ENCODE measurements at regions not wholly inside any gene's neighbourhood (a gene's known extent, or its start where the extent isn't known, plus 50 kb on each side); places are given as distances from the start of the nearest gene placed in this dataset.
"Not testable (repeated sequence)": the region's sequence is repeated elsewhere in the genome, so short reads cannot be mapped to it uniquely, and the experiment has no call there.

GRCh38 chr6:17182961-17183360, 81.1 kb downstream of the STMND1 start:
- DNase-seq (ENCODE audit: low spot score): no peak

- no peak for DNase-seq (ENCODE audit: low spot score)
Measured at GRCh38 chr6:17186925-17187324, 85.1 kb downstream of the STMND1 start.

- DNase-seq (ENCODE audit: low spot score): no peak
Measured at GRCh38 chr6:17193106-17193775, 87.9 kb upstream of the RBM24 start.

GRCh38 chr6:17197607-17198006, 83.6 kb upstream of the RBM24 start:
- no peak for DNase-seq (ENCODE audit: low spot score)

GRCh38 chr6:17200395-17200794, 80.8 kb upstream of the RBM24 start:
- no peak for DNase-seq (ENCODE audit: low spot score)

GRCh38 chr6:17202526-17202925, 78.6 kb upstream of the RBM24 start:
- no peak for DNase-seq (ENCODE audit: low spot score)

GRCh38 chr6:17204533-17204932, 76.6 kb upstream of the RBM24 start:
- no peak for DNase-seq (ENCODE audit: low spot score)

GRCh38 chr6:17206566-17207072, 74.5 kb upstream of the RBM24 start:
- no peak for DNase-seq (ENCODE audit: low spot score)

- no peak for DNase-seq (ENCODE audit: low spot score)
Measured at GRCh38 chr6:17207281-17207680, 73.9 kb upstream of the RBM24 start.

- no peak for DNase-seq (ENCODE audit: low spot score)
Measured at GRCh38 chr6:17210683-17211082, 70.5 kb upstream of the RBM24 start.

GRCh38 chr6:17211101-17211500, 70.1 kb upstream of the RBM24 start:
- DNase-seq (ENCODE audit: low spot score): no peak

GRCh38 chr6:17212546-17213371, 68.4 kb upstream of the RBM24 start:
- DNase-seq (ENCODE audit: low spot score): peak; percentile 16

- DNase-seq (ENCODE audit: low spot score): no peak
Measured at GRCh38 chr6:17214106-17214505, 67.1 kb upstream of the RBM24 start.

GRCh38 chr6:17216972-17217371, 64.2 kb upstream of the RBM24 start:
- DNase-seq (ENCODE audit: low spot score): not testable (repeated sequence)

GRCh38 chr6:17218023-17218748, 63.0 kb upstream of the RBM24 start:
- no peak for DNase-seq (ENCODE audit: low spot score)

GRCh38 chr6:17218749-17219093, 62.4 kb upstream of the RBM24 start:
- DNase-seq (ENCODE audit: low spot score): no peak

- no peak for DNase-seq (ENCODE audit: low spot score)
Measured at GRCh38 chr6:17219098-17219497, 62.1 kb upstream of the RBM24 start.

GRCh38 chr6:17220040-17220910, 60.9 kb upstream of the RBM24 start:
- DNase-seq (ENCODE audit: low spot score): no peak

- DNase-seq (ENCODE audit: low spot score): no peak
Measured at GRCh38 chr6:17224056-17224455, 57.1 kb upstream of the RBM24 start.

- DNase-seq (ENCODE audit: low spot score): not testable (repeated sequence)
Measured at GRCh38 chr6:17224501-17224900, 56.7 kb upstream of the RBM24 start.

- DNase-seq (ENCODE audit: low spot score): no peak
Measured at GRCh38 chr6:17225767-17226630, 55.2 kb upstream of the RBM24 start.
